Tibial nerve (tissue), 4 donors: ENCODE measurements at regions not wholly inside any gene's neighbourhood (a gene's known extent, or its start where the extent isn't known, plus 50 kb on each side); places are given as distances from the start of the nearest gene placed in this dataset.
"Not testable (repeated sequence)": the region's sequence is repeated elsewhere in the genome, so short reads cannot be mapped to it uniquely, and the experiment has no call there.

Source experiments
- DNase-seq, 2 donors: peaks; one replicate each; pipeline ENCODE4 v3.0.0-alpha.2; 2019; ENCODE audit warnings: low spot score in 2 of 2
- H3K27ac ChIP-seq, 4 donors: fragments of 200-600 bp; sonication (generic) in 3 of 4; one replicate each; pipeline ENCODE4 v1.5.1; 2017 to 2019; ENCODE audit warnings: mild to moderate bottlenecking in 1 of 4
- H3K27me3 ChIP-seq, 2 donors: fragments of 200-600 bp; sonication (generic) in 1 of 2; one replicate each; pipeline versions ENCODE4 v1.5.1 to v1.6.0; 2017 to 2019
- H3K36me3 ChIP-seq, 3 donors: fragments of 200-600 bp; sonication (generic); one replicate each; pipeline ENCODE4 v1.5.1; 2018 to 2019
- H3K4me1 ChIP-seq, 4 donors: fragments of 200-600 bp; sonication (generic) in 3 of 4; one replicate each; pipeline ENCODE4 v1.5.1; 2017 to 2019
- H3K4me3 ChIP-seq, 4 donors: fragments of 200-600 bp; sonication (generic) in 3 of 4; one replicate each; pipeline ENCODE4 v1.5.1; 2017 to 2019; ENCODE audit warnings: mild to moderate bottlenecking in 1 of 4, moderate library complexity in 1 of 4
- H3K9me3 ChIP-seq, 4 donors: fragments of 200-600 bp; sonication (generic) in 3 of 4; one replicate each; pipeline ENCODE4 v1.5.1; 2017 to 2019
- CTCF ChIP-seq, 5 experiments: fragments of 200-600 bp in 3 of 5; fragments of 450-650 bp in 2 of 5; sonication (generic) in 3 of 5; IDR thresholded peaks; one replicate each; pipeline ENCODE4 v1.5.1; 2016 to 2019; ENCODE audit warnings: antibody characterized with exemption in 5 of 5, mild to moderate bottlenecking in 3 of 5, moderate library complexity in 2 of 5
- EP300 ChIP-seq, 2 donors: sonication (generic); formaldehyde crosslinking; IDR thresholded peaks; one replicate each; pipeline ENCODE4 v1.6.1; 2017; ENCODE audit warnings: antibody characterized with exemption in 2 of 2, mild to moderate bottlenecking in 1 of 2
- POLR2A ChIP-seq, 2 donors: fragments of 450-650 bp; IDR thresholded peaks; one replicate each; pipeline ENCODE4 v1.6.1; 2017; ENCODE audit warnings: antibody characterized with exemption in 2 of 2, mild to moderate bottlenecking in 2 of 2, moderate library complexity in 2 of 2
- WGBS, 2 donors: methylation state at CpG; one replicate each; pipeline ENCODE4 v1.1.5; 2018; 5-methylcytosine and 5-hydroxymethylcytosine counted together

GRCh38 chr9:22189471-22189870 lies 180.4 kb upstream of the CDKN2B start:
- H3K9me3 ChIP-seq = no peaks in the 10 kb centered on the region
- no peaks in the 10 kb centered on the region for H3K36me3 ChIP-seq
- no peak for TF ChIP-seq EP300 (IDR thresholded peaks at IDR 0.05)
- TF ChIP-seq CTCF (IDR thresholded peaks at IDR 0.05) = no peak
- TF ChIP-seq POLR2A (IDR thresholded peaks at IDR 0.05) = no peak
- H3K4me3 ChIP-seq = no peak overlapping the region
- H3K27ac ChIP-seq = no peak overlapping the region
- H3K4me1 ChIP-seq = no peaks in the 10 kb centered on the region
- no peaks in the 10 kb centered on the region for H3K27me3 ChIP-seq
- no peak for DNase-seq
- WGBS, 2 donors = 84 to 87% methylated on average over 2 of the region's 2 CpGs

GRCh38 chr9:22197000-22197399 lies 187.9 kb upstream of the CDKN2B start:
- WGBS, 2 donors = 76 to 94% methylated on average over 2 of the region's 2 CpGs
- DNase-seq, H3K27me3 ChIP-seq, H3K4me3 ChIP-seq, H3K9me3 ChIP-seq, H3K4me1 ChIP-seq, H3K27ac ChIP-seq, H3K36me3 ChIP-seq: not testable (repeated sequence)

- H3K27me3 ChIP-seq = no peaks in the 10 kb centered on the region
- TF ChIP-seq POLR2A (IDR thresholded peaks at IDR 0.05) = no peak
- no peak for TF ChIP-seq EP300 (IDR thresholded peaks at IDR 0.05)
- no peak for TF ChIP-seq CTCF (IDR thresholded peaks at IDR 0.05)
These were observed 189.6 kb upstream of the CDKN2B start for GRCh38 chr9:22198681-22199080.

GRCh38 chr9:22201256-22201655 lies 192.2 kb upstream of the CDKN2B start:
- Histone ChIP-seq H3K36me3 (no peaks in the 10 kb centered on the region), H3K27me3 (no peaks in the 10 kb centered on the region), H3K27ac (no peak overlapping the region), H3K9me3 (no peaks in the 10 kb centered on the region), H3K4me1 (peaks cover 0 to 11% (median 0%) of the 10 kb centered on the region in 4 donors), H3K4me3 (no peak overlapping the region)
- TF ChIP-seq CTCF (IDR thresholded peaks at IDR 0.05) (no peak), POLR2A (IDR thresholded peaks at IDR 0.05) (no peak), EP300 (IDR thresholded peaks at IDR 0.05) (no peak)
- 92 to 100% methylated on average over 1 of the region's 1 CpG for WGBS, 2 donors
- DNase-seq = no peak

More at GRCh38 chr9:22198681-22199080, 189.6 kb upstream of the CDKN2B start:
- no peaks in the 10 kb centered on the region for H3K36me3 ChIP-seq
- peaks cover 0 to 3% (median 0%) of the 10 kb centered on the region in 4 donors for H3K4me1 ChIP-seq
- H3K9me3 ChIP-seq = no peaks in the 10 kb centered on the region
- no peak for DNase-seq
- no peak overlapping the region for H3K27ac ChIP-seq
- H3K4me3 ChIP-seq = no peak overlapping the region

GRCh38 chr9:22203371-22204138 lies 194.4 kb upstream of the CDKN2B start:
- H3K27me3 ChIP-seq = no peaks in the 10 kb centered on the region
- DNase-seq = no peak
- peaks cover 0 to 12% (median 0%) of the 10 kb centered on the region in 4 donors for H3K4me1 ChIP-seq
- no peaks in the 10 kb centered on the region for H3K36me3 ChIP-seq
- TF ChIP-seq POLR2A (IDR thresholded peaks at IDR 0.05) (no peak), CTCF (IDR thresholded peaks at IDR 0.05) (no peak), EP300 (IDR thresholded peaks at IDR 0.05) (peak in 1 of 2 donors; percentile 9)
- H3K27ac ChIP-seq = peak overlapping the region in 1 of 4 donors; percentile 5
- 31 to 41% methylated on average over 8 of the region's 8 CpGs for WGBS, 2 donors
- no peaks in the 10 kb centered on the region for H3K9me3 ChIP-seq
- H3K4me3 ChIP-seq = no peak overlapping the region
